Medulla oblongata (tissue), 1 donor: ENCODE measurements at regions not wholly inside any gene's neighbourhood (a gene's known extent, or its start where the extent isn't known, plus 50 kb on each side); places are given as distances from the start of the nearest gene placed in this dataset.
"Not testable (repeated sequence)": the region's sequence is repeated elsewhere in the genome, so short reads cannot be mapped to it uniquely, and the experiment has no call there.

Source experiments
- DNase-seq: peaks from one replicate; pipeline ENCODE4 v3.0.0-alpha.2; 2015; ENCODE audit errors: extremely low spot score

DNA sequence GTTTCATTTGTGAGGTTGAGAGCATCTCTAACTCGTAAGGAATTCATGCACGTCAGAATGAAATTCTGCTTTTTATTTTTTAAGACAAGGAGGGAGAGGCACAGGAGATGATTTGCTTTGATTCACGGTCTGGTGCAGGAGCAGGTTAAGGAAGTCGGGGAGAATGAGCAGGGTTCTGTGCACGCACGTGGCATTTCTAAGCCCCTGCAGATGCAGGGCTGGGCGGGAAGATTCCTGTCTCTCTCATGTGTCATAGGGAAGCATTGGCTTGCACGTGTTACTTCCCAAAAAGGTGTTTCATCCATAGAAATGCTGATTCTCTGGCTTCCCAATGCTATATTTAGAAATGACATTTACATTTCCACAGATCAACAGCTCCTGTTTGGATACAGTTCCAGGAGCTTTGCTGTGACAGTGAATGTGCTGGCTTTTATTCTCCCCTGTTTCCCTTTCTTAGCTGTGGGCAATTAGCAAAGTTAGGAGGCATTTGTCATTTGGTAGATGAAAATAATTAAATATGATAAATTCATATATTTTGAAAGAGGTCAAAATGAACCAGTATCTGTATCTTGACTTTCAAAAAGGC lies 119.7 kb upstream of the ZFP64 start:
- DNase-seq, result no peak

GRCh38 chr20:52309181-52309580 lies 117.6 kb upstream of the ZFP64 start:
- no peak for DNase-seq

DNA sequence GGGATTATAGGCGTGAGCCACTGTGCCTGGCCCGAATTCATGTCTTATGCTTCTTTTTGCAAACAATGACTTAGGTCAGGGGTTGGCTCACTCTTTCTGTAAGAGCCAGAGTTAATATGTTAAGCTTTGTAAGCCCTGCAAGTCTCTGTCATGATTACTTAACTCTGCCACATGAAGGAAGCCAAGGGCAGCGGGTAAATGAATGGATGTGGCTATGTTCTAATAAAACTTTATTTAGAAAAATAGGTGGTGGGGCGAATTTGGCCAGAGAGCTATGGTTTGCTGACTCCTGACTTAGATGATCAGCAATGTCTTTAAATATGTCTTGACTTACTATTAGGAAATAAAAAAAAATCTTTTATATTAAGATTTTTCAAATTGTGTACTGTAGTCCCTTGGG lies 114.9 kb upstream of the ZFP64 start:
- no peak for DNase-seq

DNA sequence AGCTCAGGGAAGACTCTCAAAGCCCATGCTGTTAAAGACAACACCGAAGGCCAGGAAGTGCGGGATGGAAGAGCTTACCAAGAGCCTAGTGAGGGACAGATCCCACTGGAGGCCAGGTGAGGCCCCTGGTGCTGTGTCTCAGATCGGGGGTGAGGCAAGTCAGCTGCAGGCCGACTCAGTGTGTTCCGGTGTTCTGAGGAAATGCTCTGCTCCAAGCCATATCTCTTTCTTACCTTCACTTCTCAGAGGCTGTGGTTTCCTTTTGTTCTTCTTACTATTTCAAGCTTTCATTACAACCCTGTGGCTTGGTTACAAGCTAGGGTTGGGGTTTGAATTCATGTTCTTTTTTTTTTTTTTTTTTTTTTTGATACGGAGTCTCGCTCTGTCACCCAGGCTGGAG lies 114.3 kb upstream of the ZFP64 start:
- no peak for DNase-seq

DNA sequence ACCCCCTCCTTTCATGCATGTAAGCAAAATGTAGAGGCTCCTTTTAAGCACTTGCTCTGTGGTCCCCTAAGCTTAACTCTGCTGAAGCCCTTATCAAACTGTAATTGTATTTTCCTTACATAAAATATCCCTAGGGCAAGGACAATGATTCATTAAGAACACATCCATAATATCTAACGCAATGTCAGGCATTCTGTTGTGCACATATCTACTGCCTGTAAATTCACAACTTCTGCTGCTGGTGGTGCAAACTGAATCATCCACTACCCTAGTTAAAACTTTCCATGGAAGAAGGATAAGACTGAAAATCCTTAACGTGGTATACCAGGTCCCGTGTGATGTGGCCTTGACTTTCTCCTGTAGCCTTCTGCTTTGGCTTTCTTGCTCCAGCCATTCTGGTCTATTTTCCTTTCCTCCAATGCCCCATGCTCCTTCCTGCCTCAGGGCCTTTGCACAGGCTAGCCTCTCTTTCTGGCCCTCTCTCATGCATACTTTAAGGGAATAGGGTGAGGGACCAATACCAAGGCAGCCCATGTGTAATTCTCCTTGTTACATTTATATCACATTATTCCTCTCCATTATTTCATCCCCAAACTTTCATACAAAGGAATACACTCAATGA lies 113.6 kb upstream of the ZFP64 start:
- DNase-seq, result no peak

DNA sequence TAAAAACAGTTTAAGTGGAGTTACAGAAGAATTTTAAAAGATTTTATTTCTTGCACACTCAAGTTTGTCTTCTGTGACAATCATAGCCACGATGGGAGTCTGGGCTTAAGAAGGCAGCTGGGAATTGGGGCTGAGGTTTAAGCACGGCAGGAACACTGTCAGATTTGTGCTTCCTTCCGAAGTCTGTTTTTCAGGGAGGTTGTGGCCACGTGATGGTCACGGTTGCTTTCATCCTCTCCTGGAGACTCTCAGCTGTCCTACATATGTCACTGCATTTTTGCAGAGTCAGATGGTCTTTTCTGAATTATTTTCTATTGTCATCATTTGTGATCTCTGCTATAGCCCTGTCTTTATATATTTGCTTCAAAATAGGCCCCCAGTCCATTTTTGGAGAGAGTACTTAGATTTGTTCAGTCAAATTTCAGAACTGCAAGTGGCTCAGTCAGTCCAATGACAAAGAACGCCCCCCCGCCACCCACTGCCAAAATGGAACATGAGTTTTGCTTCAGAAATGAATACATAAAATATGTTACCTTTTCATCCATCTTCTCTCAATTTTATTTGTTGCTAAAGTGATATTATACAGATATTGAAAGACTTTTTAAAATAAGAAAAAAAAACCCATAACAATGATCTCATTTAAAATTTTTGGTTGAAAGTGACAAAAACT lies 111.8 kb upstream of the ZFP64 start:
- DNase-seq, result no peak

- no peak for DNase-seq
Observed at GRCh38 chr20:52302736-52303135, 111.2 kb upstream of the ZFP64 start.

GRCh38 chr20:52302051-52302450 lies 110.5 kb upstream of the ZFP64 start:
- DNase-seq, result not testable (repeated sequence)

DNA sequence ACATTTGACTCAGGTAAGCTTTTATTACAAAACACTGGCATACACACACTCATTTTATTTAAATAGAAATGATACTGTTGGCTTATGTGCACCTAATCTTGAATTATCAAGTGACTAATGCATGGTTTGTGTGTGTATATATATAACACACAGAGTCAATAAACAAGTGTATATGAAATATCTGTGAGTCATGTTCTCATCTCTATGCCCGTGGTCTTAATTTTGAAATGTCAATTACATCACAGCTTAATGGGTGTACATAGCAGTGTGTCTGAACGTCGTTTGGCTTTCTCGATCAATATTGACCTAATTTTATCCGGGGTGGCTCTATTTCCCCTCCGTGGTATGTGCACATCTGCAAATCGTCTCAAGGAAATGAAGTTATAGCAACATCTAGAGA lies 104.0 kb upstream of the ZFP64 start:
- no peak for DNase-seq

DNA sequence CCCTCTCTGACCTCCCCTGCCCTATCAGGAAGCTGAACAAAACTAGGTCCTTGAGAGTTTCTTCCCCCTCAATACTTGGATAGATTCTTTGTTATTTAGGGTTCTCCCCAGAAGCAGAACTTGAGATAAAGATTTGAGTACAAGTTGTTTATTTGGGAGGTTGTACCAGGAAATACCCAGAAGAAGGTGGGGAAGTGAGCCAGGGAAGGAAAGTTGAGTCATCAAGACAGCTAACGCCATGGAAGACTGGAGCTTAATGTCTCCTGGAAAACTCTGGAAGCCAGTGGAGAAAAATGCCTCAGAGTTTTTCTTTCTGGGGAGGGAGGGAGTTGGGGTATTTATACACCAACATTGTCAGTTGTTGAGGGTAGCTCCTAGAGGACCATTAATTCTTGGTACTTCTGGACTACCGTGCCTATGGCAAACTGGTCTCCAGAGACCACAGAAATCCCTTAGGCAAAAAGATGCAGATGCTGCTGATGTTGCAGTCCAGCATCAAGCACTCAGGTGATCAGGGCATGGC lies 102.6 kb upstream of the ZFP64 start:
- no peak for DNase-seq

- DNase-seq, result no peak
Observed at GRCh38 chr20:52291109-52291508, 99.5 kb upstream of the ZFP64 start.

GRCh38 chr20:52290569-52290968 lies 99.0 kb upstream of the ZFP64 start:
- no peak for DNase-seq

DNA sequence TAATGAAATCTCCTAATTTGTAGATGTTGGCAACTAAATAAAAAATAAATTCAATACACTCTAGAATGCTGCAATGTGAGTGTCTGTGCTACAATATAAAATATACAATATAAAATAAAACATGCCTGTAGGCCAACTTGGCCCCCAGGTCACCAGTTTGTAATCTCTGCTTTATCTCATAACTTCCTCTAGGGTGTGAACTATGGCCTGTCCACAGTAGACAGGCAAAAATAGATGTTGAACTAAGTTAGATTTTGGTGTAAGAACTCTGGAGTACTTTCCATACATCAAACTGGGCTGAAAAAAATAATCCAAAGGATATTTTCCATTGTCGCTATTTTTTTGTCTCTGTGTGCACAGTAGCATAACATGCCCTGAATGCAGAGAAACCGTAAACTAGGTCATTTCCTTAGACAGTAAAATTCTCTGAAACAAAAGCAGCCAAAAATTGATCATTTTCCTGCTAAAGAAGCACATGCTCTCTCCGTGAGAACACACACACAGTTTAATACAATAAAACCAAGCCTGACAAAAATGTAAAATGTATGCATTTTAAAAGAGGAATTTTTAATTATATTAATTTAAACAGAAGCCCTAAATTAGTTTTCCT lies 98.5 kb upstream of the ZFP64 start:
- DNase-seq, result no peak

GRCh38 chr20:52280407-52280806 lies 88.8 kb upstream of the ZFP64 start:
- no peak for DNase-seq

DNA sequence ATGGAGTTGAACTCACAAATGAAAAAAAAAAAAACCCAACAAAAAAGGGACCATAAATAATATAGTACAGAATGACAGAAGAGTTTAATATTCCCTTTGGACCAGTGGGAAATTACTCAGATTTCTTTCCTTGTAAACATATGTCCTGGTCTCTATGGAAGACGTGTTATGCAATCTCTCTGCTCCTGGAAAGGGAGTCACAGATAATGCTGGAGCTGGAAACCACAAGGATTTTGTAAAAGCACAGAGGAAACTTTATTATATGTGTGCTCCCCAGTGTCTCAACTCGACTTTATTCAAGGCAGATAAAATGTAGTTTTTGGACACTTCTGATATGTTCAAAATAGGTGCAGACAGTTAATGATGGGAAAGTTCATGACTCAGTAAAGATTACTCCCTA lies 88.1 kb upstream of the ZFP64 start:
- DNase-seq, result no peak

DNA sequence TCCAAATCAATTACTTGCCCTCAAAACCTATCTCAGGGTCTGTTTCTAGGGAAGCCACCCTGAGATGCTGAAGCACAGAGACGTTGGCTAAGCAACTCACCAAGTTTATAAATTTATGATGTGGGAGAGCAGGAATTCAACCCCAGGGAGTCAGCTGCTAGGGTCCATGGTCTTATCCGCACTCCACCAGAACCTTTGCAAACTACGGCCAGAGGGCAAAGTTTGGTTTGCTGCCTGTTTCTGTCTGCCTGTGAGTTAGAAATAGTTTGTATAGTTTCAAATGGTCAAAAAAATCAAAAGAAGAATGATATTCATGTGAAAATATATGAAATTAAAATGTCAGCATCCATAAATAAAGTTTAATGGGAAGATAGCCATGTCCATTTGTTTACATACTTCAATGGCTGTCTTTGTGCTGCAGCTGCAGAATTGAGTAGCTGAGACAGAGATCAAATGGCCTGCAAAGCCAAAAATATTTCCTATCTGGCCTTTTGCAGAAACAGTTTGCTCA lies 83.7 kb upstream of the ZFP64 start:
- DNase-seq, result peak; percentile 5

DNA sequence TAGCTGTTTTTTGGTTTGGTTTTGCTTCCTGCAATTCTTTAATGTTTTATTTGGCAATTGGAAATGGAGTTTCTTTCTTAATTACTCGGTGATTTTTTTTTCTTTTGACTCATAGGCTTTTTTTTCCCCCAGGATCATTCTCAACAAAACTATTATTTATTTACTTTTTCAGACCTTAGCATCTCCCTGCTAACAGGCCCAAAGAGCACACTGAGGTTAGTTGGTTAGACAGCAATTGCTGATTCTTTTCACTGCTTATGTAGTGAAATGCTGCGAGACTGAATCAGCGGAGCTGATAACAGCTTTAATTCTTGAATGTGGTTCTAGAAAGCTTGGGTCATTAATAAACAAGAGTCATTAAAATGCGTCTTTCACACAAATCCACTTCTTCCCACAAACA lies 79.1 kb upstream of the ZFP64 start:
- no peak for DNase-seq

- DNase-seq, result no peak
Observed at GRCh38 chr20:52270001-52270606, 78.5 kb upstream of the ZFP64 start.

- DNase-seq, result no peak
Observed at GRCh38 chr20:52269321-52269720, 77.7 kb upstream of the ZFP64 start.

DNA sequence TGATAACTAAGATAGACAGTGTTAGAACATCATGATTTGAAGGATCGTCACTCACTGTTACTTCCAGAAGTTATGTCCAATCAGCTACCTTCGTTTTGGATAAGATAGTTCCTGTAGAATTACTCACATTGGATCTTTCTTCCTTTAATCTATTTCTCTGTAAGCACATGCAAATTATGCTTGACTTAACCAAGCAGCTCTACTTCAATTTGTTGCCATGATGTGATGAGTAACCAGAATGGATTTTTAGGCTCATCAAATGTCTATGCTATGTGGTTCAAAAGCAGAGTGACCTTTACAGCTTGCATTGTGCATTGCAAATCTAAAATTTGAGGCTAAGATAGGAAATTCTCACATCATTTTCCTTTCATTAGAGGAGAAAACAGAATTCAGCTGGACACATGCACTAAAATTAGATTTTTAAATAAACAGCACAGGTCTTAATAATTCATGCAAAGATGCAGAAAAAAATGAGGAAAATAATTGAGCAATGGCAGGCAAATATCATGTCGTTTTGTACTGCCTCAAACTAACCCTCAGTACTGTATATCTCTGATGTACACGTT lies 76.7 kb upstream of the ZFP64 start:
- DNase-seq, result no peak

- no peak for DNase-seq
Observed at GRCh38 chr20:52267418-52267817, 75.8 kb upstream of the ZFP64 start.

- no peak for DNase-seq
Observed at GRCh38 chr20:52263757-52264156, 72.2 kb upstream of the ZFP64 start.
